Upper lobe of left lung (tissue), 4 donors: ENCODE measurements at regions not wholly inside any gene's neighbourhood (a gene's known extent, or its start where the extent isn't known, plus 50 kb on each side); places are given as distances from the start of the nearest gene placed in this dataset.

ENCODE experiments used
- POLR2A ChIP-seq, 4 donors: fragments of 450-650 bp; IDR thresholded peaks; one replicate each; pipeline ENCODE4 v1.5.1; 2016 to 2017; ENCODE audit warnings: antibody characterized with exemption in 4 of 4, mild to moderate bottlenecking in 2 of 4
- POLR2AphosphoS5 ChIP-seq, 2 donors: sonication (generic); formaldehyde crosslinking; IDR thresholded peaks; one replicate each; pipeline ENCODE4 v1.5.1; 2017; ENCODE audit warnings: antibody characterized with exemption in 2 of 2
- TF ChIP-seq, protein P1 (sequence below), 6 experiments: fragments of 450-650 bp in 4 of 6; fragments of 200-600 bp in 2 of 6; sonication (generic) in 2 of 6; IDR thresholded peaks; one replicate each; pipeline ENCODE4 v1.5.1; 2016 to 2019; ENCODE audit warnings: antibody characterized with exemption in 6 of 6

DNA sequence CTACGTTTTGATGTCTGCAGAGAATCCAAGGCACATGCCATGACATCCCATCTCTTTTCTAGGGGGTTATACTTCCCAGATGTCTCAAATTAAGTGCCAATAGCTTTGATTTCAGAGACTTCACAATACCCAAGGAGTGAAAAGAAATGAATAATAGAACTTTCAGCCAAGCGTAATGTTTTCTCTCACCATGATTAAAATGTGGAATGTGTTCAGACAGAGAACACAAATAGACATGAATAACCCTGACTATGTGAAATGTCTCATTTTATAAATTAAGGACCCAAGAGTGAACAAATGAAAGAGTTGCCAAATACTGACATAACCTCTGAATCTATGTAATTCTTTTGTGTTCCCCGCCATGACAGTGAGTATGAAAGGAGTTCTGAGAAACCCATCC lies 123.6 kb upstream of the GAP43 start:
- TF ChIP-seq, protein P1, sequence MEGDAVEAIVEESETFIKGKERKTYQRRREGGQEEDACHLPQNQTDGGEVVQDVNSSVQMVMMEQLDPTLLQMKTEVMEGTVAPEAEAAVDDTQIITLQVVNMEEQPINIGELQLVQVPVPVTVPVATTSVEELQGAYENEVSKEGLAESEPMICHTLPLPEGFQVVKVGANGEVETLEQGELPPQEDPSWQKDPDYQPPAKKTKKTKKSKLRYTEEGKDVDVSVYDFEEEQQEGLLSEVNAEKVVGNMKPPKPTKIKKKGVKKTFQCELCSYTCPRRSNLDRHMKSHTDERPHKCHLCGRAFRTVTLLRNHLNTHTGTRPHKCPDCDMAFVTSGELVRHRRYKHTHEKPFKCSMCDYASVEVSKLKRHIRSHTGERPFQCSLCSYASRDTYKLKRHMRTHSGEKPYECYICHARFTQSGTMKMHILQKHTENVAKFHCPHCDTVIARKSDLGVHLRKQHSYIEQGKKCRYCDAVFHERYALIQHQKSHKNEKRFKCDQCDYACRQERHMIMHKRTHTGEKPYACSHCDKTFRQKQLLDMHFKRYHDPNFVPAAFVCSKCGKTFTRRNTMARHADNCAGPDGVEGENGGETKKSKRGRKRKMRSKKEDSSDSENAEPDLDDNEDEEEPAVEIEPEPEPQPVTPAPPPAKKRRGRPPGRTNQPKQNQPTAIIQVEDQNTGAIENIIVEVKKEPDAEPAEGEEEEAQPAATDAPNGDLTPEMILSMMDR (IDR thresholded peaks at IDR 0.05): no peak
- TF ChIP-seq POLR2A (IDR thresholded peaks at IDR 0.05) (no peak), POLR2AphosphoS5 (IDR thresholded peaks at IDR 0.05) (no peak)
